ENCODE measurements at regions not wholly inside any gene's neighbourhood (a gene's known extent, or its start where the extent isn't known, plus 50 kb on each side); places are given as distances from the start of the nearest gene placed in this dataset.

DNA sequence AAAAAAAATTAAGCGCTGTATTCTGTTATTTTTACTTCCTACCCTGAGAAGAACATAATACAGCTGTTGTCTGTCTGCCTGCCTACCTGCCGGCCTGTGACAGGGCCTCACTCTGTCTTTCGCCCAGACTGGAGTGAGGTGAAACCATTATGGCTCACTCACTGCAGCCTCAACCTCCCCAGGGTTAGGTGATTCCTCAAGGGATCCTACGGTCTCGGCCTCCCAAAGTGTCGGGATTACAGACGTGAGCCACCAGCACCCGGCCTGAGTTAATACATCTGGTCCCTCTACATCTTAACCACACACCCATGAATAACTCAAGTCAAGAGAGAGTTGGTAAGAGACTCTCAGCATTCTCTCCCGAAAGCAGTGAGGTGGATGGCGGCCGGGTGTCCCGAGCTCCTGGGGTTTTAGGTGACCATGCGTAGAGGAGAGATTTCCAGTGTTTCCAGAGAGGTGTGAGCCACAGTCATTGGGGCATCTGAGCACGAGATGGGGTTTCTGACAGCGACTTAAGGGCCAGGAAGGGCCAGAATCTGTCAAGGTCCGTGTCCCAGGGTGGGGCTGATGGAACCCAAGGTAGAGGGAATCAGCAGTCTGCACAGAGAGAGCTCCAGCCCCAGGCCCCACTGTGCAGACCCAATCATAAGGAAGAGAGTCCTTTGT, 1954.4 kb upstream of the DEFB115 start:
- Mint-ChIP-seq H3K27ac (no peak overlapping the region), H3K27me3 (ENCODE audit: low read depth) (peaks cover 15% of the 10 kb centered on the region), H3K36me3 (ENCODE audit: insufficient read depth in 1 of 3, low read depth in 3 of 3) (peaks cover 38 to 52% (median 44%) of the 10 kb centered on the region in 3 experiments), H3K4me1 (no peaks in the 10 kb centered on the region), H3K9me3 (peaks cover 68 to 84% of the 10 kb centered on the region in 2 experiments), H3K4me3 (no peak overlapping the region)
- DNase-seq, result no peak
- H3T11ph ChIP-seq (ENCODE audit: low read length), result no peak overlapping the region
- no peak overlapping the region for H2BK15ac ChIP-seq (ENCODE audit: low read depth, low read length)
- no peak overlapping the region for H3K4me2 ChIP-seq (ENCODE audit: insufficient read depth, insufficient read length, low read length)
- H3K9me3 ChIP-seq (ENCODE audit: control insufficient read depth, low read depth, low read length), result peaks cover 63% of the 10 kb centered on the region
- no peak overlapping the region for H3K23ac ChIP-seq (ENCODE audit: insufficient read length, low read depth, low read length)
- no peak overlapping the region for H3K9ac ChIP-seq (ENCODE audit: extremely low read depth, insufficient read length, low read length)
- no peak overlapping the region for H3K14ac ChIP-seq (ENCODE audit: insufficient read depth, low read length)
- H3K79me2 ChIP-seq (ENCODE audit: insufficient read depth, low read length), result no peaks in the 10 kb centered on the region
- no peak overlapping the region for H3K4ac ChIP-seq (ENCODE audit: low read depth, low read length)
- H3K56ac ChIP-seq (ENCODE audit: insufficient read length, low read depth, low read length), result no peak overlapping the region
- H2AK5ac ChIP-seq (ENCODE audit: insufficient read length, low read length), result no peak overlapping the region
- no peak overlapping the region for H3K18ac ChIP-seq (ENCODE audit: insufficient read length, low read depth, low read length)
- no peak overlapping the region for H3K27ac ChIP-seq (ENCODE audit: insufficient read length, low read depth, low read length)
- TF ChIP-seq, protein P1, sequence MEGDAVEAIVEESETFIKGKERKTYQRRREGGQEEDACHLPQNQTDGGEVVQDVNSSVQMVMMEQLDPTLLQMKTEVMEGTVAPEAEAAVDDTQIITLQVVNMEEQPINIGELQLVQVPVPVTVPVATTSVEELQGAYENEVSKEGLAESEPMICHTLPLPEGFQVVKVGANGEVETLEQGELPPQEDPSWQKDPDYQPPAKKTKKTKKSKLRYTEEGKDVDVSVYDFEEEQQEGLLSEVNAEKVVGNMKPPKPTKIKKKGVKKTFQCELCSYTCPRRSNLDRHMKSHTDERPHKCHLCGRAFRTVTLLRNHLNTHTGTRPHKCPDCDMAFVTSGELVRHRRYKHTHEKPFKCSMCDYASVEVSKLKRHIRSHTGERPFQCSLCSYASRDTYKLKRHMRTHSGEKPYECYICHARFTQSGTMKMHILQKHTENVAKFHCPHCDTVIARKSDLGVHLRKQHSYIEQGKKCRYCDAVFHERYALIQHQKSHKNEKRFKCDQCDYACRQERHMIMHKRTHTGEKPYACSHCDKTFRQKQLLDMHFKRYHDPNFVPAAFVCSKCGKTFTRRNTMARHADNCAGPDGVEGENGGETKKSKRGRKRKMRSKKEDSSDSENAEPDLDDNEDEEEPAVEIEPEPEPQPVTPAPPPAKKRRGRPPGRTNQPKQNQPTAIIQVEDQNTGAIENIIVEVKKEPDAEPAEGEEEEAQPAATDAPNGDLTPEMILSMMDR (conservative IDR thresholded peaks at IDR 0.05), result no peak
- no peak overlapping the region for H4K8ac ChIP-seq (replicated peaks; ENCODE audit: insufficient read length, low read depth, low read length)
- H3K23me2 ChIP-seq (ENCODE audit: insufficient read length, low read depth, low read length, poor library complexity, severe bottlenecking), result no peaks in the 10 kb centered on the region
- H2BK5ac ChIP-seq (ENCODE audit: insufficient read length, low read length), result no peak overlapping the region
- H3K27me3 ChIP-seq (ENCODE audit: insufficient read depth, low read length), result no peaks in the 10 kb centered on the region
- no peak overlapping the region for H2BK12ac ChIP-seq (ENCODE audit: insufficient read length, low read depth, low read length)
- no peak overlapping the region for H2BK120ac ChIP-seq (ENCODE audit: low read depth, low read length, poor library complexity, severe bottlenecking)
- H2AFZ ChIP-seq (ENCODE audit: low read length), result no peak overlapping the region
- H2BK20ac ChIP-seq (ENCODE audit: low read depth, low read length, poor library complexity, severe bottlenecking), result no peak overlapping the region
- no peaks in the 10 kb centered on the region for H3K4me1 ChIP-seq (ENCODE audit: insufficient read depth, low read length)
- WGBS (ENCODE audit: extremely low coverage, insufficient read length, low lambda C conversion rate), result no CpG with 5 or more reads among the region's 16 CpGs
- H4K91ac ChIP-seq (ENCODE audit: insufficient read length, low read depth, low read length), result no peak overlapping the region
- no peaks in the 10 kb centered on the region for H4K20me1 ChIP-seq (ENCODE audit: control insufficient read depth, insufficient read depth, insufficient read length)
- H3K79me1 ChIP-seq (ENCODE audit: insufficient read depth, low read depth, low read length, poor library complexity, severe bottlenecking), result no peaks in the 10 kb centered on the region
- no peak overlapping the region for H4K5ac ChIP-seq (ENCODE audit: insufficient read length, low read depth, low read length)

Data from H9 (cell line).